Kidney glomerular epithelial cell (primary cell): ENCODE measurements at regions not wholly inside any gene's neighbourhood (a gene's known extent, or its start where the extent isn't known, plus 50 kb on each side); places are given as distances from the start of the nearest gene placed in this dataset.

ENCODE experiments used
- DNase-seq: peaks from one replicate; lab custom pipeline; 2025; lab: John Stamatoyannopoulos, UW

DNA sequence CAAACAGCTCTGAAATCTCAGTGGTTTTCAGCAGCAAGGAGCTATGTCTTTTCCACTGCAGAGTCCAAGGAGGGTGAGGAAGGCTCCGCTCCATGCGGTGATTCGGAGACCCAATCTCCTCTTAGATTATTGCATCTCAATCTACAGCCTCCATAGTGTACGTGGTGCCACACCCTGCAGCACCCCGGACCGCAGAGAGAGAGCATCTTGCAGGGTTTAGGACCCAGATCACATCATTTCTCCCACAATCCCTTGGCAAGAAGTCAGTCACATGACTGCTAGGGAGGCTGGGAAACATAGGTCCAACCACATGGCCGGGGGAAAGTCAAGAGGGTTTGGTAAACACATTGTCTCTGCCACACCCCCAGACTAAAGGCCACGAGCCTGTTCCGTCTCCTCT is 209.4 kb upstream of the TMEM132C start:
- no peak for DNase-seq

DNA sequence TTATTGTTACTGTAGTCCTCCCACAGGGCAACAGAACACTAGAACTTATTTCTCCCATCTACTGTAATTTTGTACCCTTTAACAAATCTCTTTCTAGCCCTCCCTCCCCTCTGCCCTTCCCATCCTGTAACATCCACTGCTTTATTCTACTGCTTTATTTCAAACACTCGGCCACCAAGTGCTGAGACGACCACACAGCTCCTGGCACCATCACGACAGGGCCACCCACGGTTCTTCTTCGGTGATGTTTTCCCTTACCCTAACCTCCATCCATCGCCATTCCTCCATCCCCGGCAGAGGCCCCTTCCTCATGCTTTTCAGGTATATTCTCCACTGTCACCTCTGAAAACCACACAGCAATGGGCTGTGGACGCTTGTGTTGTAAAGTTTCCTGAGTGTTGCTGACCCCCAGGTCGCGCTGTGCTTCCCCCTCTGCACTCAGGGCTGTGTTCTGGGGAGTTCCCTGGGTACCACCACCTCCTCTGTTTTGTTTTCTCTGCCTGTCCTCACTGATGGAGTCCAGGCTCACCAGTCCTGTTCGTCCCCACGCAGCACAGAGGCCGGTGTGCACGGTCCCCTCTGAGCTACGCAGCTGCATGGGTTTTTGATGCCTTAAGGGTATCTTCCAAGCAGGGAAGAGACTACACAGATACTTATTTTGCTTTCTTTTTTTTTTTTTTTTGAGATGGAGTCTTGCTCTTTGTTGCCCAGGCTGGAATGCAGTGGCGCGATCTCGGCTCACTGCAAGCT is 207.2 kb upstream of the TMEM132C start:
- no peak for DNase-seq

DNA sequence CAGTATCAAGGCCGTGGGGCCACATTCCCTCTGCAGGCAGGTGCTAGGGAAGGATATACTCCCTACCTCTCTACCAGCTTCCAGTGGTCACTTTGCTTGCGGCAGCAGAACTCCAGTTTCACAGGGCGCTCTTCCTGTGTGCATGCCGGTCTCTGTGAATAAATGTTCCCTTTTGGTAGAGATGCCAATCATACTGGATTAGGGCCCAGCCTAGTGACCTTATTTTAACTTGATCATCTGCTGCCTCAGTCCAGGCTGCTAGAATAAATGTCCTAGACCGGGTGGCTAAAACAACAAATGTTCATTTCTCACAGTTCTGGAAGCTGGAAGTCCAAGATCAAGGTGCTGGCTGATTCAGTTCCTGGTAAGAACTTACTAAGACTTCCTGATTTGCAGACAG is 198.8 kb upstream of the TMEM132C start:
- DNase-seq: no peak

DNA sequence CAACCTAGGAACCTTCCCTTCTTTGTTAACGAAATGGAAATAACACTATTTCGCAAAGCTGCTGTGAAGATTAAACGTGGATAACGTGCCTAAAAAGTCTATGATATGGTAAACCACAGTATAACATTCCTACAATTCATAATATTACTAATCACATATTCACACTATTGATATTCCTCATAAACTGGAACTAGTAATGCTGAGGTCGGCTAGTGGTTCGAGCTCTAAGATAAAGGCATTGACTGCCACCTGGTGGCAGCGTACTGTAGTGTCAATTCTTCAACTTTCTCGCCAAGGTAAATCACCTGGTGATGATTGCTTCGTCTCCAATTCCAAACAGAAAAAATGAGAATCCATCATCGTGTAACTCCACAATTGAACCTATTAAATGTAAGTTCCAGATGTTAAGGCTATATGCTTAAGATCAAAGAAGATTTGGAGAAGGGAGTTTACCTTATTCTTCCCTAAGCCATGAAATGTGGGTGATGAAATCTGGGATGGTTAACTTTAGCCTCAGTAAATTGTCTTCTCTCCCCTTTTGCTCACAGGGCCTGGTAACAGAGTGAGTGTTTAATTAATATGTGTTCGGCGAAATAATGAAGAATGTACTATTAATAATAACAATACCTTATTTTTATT is 197.5 kb upstream of the TMEM132C start:
- DNase-seq: peak; percentile 64

DNA sequence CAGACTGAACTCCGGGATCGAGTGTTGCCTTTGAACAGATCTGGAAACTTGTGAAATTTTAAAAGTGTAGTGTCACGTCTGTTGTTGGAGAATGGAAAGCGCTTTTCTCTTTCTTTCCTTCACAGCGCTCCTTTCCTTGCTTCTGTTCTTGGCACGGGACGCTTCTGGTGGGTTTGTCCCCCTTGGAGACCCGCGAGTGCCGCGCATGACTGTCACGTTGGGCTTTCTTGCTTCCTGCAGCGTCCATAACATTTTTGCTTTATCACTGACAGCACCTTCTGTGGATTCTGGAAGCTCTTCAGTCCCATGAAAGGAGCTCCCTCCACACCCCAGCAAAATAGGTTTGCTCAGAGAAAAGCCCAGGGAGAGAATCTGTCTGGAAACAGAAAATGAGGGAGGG is 193.0 kb upstream of the TMEM132C start:
- DNase-seq: no peak

DNA sequence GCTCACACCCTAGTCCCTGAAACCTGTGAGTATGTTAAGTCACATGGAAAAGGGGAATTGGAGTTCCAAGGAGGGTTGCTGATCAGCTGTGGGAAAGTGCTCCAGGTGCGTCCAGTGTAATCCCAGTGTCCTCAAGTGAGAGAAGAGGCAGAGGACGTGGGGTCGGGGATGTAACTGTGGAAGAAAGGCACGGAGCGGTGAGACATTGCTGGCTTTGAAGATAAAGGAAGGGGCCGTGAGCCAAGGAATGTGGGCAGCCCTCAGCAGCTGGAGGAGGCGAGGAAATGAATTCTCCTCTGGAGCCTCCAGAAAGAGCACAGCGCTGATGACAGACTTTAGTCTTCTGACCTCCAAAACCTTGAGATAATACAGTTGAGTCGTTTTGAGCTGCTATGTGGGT is 191.6 kb upstream of the TMEM132C start:
- no peak for DNase-seq

DNA sequence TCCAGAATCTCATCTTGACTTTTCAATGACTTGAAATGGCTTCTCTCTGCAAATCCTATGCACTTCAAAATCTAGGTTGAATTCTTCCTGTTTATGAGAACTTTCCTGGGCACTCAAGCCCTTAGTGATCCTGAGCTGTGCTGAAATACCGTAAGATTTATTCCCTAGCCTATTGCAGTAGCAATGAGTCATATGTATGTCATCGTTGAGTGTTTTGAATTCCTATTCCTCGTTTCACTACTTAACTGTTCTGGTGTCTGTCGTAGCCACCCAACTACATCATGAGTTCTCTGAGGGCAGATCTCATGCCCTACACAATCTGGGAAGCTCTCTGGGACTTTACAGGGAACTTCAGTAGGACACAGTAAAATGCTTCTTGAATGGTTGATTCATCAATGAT is 190.8 kb upstream of the TMEM132C start:
- DNase-seq: peak; percentile 69

DNA sequence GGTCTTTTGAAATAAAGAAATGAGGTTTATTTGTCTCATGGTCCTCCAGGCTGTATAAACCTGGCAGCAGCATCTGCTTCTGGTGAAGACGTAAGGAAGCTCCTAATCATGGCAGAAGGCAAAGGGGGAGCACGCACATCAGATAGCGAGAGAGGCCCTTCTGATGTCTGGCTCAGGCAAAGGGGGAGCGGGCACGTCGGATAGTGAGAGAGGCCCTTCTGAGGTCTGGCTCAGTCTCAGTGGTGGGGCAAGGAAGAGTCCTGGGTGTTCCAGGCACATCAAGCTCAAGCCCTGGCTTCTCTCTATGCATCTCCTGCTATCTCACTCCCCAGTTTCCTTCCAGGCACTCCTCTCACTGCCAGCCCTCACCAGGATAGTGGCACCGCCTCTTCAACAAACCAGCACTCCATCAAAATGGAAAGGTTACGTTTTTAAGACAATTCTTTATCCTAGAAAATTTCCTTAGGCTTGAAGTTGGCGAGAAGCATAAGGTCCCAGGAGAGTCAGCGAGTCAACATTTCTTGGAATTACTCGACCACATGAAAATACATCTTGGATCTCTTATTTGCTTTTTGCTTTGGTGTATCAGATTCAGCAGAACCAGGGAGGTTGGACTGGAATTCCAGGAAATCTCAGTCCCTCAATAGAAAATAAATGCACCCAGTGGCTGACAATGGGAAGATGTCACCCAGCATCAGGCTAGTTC is 189.6 kb upstream of the TMEM132C start:
- DNase-seq: no peak

DNA sequence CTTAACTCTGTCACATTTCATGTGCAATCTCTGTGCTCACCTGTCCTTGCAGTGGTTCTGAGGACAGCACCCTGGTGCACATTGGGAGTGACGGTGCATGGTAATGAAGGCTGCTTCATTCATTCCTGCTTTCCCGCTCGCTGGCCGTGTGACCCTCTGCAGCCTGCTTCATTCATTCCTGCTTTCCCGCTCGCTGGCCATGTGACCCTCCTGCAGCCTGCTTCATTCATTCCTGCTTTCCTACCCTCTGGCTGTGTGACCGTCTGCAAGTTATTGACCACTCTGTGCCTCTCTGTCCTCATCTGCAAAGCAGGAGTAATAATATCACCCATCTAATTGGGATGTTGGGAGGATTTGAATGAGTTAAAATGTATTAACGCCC is 189.1 kb upstream of the TMEM132C start:
- DNase-seq: no peak

DNA sequence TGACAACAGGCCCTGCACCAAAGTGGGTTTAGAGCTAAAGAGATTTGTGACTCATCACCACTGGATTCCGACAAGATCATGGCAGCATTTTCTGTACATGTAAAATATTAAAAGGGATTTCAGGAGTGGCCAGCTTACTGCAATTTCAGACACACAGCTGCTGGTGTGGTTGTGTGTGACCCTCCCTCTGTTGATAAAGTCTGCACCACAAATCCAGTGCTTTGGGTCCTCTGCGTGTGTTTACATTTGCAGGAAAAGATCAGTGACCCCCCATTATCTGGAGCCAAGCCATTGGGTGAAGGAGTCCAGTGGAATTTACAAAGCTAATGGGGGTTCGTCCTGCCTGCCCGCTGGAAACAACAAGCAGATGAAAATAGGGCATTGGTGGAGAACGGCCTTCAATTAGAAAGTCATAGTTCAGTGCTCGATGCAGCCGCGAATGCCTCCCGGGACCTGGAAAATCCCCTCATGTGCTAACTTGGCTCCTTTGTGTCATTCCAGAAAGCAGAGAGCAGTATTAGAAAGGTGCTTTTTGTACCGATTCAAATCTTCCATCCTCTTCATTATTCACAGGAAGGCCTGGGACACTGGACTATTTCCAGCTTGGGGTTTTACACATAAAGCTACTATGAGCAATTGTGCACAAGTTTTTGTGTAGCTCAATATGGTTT is 188.5 kb upstream of the TMEM132C start:
- DNase-seq: no peak

DNA sequence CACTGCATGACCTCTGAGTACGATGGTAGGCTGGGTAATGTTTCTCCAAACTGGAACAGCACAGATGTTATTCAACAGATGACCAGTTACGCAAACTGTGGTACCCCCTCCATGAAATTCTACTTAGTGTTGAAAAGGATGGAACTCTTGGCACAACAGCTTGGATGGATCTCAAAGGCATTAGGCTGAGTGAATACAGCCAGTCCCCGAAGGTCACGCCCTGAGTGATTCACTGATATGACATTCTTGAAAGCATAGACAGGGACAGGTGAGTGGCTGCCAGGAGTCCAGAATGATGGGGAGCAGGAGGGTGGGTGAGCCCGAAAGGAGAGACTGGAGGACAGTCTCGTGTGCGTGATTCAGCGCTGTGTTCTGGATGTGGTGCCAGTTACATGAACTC is 187.5 kb upstream of the TMEM132C start:
- no peak for DNase-seq

DNA sequence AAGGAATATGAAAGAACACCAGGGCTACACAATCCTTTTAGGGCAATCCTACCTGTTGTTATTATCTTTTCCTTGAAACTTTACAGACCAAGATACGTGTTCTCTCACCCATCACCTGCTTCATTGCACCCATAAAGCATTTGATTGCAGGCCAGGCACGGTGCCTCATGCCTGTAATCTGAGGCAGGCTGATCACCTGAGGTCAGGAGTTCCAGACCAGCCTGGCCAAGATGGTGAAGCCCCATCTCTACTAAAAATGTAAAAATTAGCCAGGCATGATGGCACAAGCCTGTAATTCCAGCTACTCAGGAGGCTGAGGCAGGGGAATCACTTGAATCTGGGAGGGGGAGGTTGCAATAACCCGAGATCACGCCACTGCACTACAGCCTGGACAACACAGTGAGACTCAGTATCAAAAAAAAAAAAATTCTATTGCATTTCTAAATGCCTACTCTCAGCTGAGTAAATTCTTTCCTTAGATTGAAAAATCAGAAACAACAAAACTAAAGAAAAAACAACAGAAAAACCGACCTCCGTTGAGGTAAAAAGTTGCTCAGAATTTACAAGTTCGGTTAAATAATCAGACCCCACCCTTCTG is 183.7 kb upstream of the TMEM132C start:
- DNase-seq: no peak

DNA sequence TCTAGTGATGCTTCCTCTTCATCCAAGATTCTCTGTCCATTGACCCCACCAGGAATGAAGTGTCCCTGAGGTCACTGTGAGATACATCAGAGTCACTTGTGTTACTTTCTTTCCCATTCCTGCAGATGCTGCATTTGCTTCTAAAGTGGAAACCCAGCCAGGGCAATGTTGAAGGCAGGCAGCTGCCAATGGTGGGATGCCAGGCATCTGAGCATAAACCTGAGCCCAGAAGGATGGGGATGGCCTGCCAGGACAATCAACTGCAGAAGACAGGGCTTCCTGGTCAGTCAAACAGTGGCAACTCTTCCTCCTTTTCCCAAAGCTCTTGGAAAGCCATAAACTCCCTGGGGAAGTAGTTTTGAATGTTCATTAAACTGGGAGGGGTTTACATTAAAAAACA is 178.0 kb upstream of the TMEM132C start:
- DNase-seq: no peak

DNA sequence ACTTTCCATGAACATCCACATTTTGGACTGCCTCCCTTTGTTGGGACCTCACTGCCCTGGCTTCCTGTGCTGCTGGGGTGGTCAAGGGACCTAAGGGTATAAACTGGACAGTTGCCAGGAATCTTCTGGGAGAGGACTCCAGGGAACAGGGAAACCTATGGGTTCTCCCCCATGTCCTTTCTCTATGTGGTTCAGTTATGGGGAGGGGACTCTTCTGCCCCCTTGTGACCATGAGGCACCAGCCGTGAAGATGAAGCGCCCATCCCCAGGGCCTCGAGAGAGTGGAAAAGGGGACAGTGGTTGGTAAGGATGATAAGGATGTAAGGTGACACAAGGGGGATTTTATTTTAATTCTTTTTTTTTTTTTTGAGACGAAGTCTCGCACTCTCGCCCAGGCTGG is 177.0 kb upstream of the TMEM132C start:
- DNase-seq: no peak

DNA sequence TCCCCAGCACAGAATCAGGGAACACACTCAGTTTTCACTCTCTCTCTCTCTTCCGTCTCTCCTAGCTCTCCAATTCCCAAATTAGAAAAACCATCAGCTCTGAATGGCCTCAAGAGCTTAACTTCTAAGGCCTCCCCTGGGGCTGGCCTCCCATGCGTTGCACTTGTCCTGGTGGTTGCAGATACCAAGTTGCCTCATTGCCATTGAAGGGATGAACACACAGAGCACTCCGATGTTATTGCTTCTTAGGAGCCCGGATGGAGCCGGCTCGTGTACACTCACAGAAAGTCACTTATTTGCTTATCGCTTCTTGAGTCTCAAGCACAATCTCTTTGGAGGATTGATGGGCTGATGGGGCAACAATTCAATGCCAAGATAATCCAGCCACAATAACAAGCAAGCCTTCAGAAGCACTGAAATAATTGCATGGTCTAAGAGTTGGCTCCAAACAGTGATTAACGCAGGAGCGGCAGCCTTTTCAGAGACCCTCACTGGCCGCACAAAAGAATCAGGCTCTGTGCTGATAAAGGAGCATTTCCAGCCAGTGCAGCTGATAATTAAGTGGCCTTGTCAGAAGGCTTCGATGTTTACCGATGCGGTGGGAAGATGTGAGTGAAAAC is 175.8 kb upstream of the TMEM132C start:
- no peak for DNase-seq

DNA sequence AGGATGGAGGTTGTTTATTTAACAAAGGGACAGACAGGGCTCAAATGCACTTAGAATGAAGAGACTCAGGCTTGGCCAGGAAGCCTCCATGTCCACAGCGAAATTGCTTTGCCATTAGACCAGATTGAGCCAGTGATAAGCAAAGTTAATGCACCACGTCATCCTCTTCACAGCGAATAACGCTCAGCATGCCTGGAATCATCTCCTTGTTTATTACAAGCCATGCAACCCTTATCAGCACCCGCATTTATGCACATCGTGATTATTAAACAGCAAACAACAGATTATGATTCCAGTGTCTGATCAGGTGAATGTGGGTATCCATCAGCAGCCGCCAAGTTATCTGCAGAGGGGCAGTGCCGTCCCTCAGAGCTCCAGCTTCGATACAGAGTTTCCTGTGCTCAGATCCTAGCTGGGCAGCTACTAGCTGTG is 175.0 kb upstream of the TMEM132C start:
- no peak for DNase-seq

DNA sequence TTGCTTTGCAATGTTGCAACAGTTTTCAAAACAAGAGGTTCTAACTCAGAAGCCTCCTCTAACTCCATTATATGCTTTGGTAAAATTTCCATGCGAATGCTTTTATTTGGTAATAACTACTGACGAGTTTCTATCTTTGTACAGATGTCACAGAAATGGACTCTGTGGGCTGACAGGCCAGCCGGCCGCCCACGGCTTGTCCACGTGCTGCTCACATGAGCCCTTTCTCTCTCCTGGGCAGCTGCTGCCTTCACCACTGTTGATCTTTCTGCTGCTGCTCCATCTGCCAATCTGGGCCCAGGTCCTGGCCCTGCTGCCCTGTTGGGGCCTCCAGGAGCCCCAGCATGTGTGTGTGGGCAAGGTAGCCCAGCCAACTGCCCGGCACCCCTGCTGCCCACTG is 168.2 kb upstream of the TMEM132C start:
- DNase-seq: no peak

DNA sequence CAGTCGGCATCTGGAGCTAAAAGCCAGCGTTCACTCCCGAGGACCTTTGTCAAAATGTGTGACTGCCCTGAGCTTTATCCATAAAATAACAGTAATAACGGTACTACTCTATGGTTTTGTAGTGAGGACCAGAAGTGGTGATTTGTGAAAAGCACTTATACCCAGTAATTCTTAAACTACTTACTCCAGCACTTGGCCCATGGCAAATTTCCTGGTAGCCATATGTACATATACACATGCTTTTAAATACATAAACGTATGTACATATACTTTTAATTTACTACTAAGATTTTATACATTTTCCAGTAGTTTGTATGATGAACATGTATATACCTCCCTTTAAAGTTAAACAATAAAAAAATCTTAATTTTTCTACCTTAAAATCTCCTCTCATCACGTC is 163.8 kb upstream of the TMEM132C start:
- DNase-seq: no peak

DNA sequence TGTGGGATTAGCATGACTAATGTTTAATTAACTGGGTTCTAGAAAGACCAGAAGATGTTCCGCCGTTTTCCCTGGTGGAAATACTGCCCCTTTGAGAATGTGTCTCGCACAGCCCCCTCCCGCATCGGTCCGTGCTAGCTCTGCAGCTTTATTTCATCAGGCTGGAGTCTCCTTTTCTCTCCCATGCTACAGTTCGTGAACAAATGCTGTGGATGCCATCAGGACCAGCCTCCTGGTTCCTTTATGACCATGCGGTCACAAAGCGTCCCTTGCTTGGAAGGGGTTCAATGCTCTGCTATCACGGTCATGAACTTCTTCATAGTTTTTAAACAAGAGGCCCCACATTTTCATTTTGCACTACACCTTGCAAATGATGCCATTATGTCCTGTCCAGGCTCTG is 157.7 kb upstream of the TMEM132C start:
- no peak for DNase-seq

DNA sequence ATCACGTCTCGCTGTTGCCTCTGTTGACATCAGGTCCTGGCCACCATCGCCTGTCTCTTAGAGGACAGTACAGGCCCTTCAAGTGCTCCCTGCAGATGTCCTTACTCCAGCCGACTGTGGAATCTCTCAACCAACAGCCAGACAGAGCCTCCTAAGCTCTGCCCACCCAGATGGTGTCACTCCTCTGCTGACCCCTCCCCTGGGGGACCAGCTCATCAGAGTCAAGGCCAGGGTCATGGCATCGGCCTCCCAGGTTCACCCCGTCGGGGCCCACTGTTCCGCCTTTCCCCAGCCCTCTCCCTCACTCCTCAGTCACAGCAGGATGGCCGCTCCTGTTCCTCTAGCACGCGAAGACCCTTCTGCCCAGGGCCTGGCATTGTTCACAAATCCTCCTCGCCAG is 157.3 kb upstream of the TMEM132C start:
- DNase-seq: no peak

DNA sequence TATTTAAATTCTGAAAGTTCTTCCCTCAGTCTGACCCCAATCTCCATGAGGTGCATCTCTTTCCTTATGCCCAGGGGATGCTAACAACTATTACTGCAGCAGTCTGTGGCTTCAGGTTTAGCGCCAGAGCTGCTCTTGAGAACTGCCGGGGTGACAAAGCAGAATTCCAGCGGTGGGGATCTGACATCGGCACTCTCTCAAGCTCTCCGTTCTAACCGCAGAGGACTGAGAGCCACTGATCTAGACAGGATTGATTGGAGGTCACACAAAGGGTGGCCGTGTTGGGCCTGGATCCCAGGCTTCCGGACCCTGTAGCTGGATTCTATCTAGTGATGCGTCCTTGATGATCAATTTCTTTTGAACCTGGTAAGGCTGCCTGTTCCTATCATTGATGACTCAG is 155.6 kb upstream of the TMEM132C start:
- DNase-seq: no peak

DNA sequence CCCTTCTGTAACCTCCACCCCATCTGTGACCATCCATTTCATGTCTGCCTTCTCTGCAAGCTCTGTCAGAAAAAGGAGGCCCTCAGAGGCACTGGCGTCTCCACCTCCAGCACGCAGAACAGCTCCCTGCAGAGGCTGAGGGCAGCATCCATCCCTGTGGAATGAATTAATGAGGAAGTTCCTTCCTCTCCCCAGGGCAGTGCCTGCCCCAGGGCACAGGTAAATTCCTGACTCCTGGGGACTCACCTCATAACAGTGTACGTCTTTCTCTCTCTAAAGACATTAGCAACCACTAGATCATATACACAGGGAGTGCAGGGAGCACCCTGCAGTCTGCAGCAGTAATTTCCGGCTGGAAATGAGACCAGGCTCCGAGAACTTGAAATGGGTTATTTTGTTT is 155.0 kb upstream of the TMEM132C start:
- DNase-seq: no peak
